ENCODE measurements at regions not wholly inside any gene's neighbourhood (a gene's known extent, or its start where the extent isn't known, plus 50 kb on each side); places are given as distances from the start of the nearest gene placed in this dataset.

DNA sequence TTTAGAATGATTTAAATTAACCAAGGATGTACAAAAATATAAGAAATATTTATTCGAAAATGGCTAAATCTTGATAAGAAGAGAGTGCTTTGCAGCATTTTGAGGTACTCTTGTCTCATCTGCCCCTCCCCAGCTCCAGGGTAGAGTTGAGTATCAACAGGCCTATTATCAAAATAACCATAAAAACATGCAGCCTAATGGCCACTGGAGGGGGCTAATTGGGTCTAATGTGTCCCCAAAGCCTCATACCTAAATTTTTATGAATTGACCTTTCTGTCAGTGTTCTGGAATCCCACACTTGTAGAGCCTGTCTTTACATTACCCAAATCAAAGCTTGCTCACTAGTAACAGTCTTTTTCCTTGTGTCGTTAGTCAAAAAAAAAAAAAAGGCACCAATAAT is 544.9 kb upstream of the CPXCR1 start:
- TF ChIP-seq CTCF (IDR thresholded peaks at IDR 0.05) (no peak), EZH2 (IDR thresholded peaks at IDR 0.05; ENCODE audit: borderline replicate concordance, insufficient read depth, low read depth, low read length, poor library complexity, severe bottlenecking) (no peak)
- Mint-ChIP-seq H3K27ac (no peak overlapping the region), H3K4me3 (no peak overlapping the region), H3K9me3 (ENCODE audit: insufficient read depth) (peaks cover 4% of the 10 kb centered on the region), H3K27me3 (no peaks in the 10 kb centered on the region), H3K4me1 (no peaks in the 10 kb centered on the region)
- whole genome bisulfite sequencing (ENCODE audit: insufficient coverage) = no CpG with 5 or more reads among the region's 2 CpGs
- CTCF ChIA-PET = no interaction called here
- Histone ChIP-seq H3K27me3 (replicated peaks in 1 of 4; ENCODE audit: control extremely low read depth in 1 of 4, control insufficient read depth in 3 of 4, insufficient read depth in 4 of 4, low read length in 3 of 4) (no peaks in the 10 kb centered on the region), H2AFZ (ENCODE audit: insufficient read depth, low read depth, low read length, poor library complexity, severe bottlenecking) (no peak overlapping the region), H3K9ac (ENCODE audit: low read length) (no peak overlapping the region), H3K9me3 (ENCODE audit: control extremely low read depth in 1 of 3, control insufficient read depth in 2 of 3, insufficient read depth in 1 of 3, low read length in 2 of 3) (no peaks in the 10 kb centered on the region), H4K20me1 (ENCODE audit: control insufficient read depth, insufficient read depth, low read length, poor library complexity, severe bottlenecking) (no peaks in the 10 kb centered on the region), H3K4me1 (ENCODE audit: control insufficient read depth in 2 of 2, insufficient read depth in 2 of 2, low read length in 2 of 2) (no peaks in the 10 kb centered on the region), H3K36me3 (replicated peaks in 1 of 2; ENCODE audit: control extremely low read depth in 1 of 2, control insufficient read depth in 1 of 2, extremely low read depth in 1 of 2, insufficient read depth in 2 of 2, low read length in 1 of 2) (no peaks in the 10 kb centered on the region), H3K4me2 (replicated peaks; ENCODE audit: low read depth, low read length, poor library complexity, severe bottlenecking) (no peak overlapping the region), H3K79me2 (ENCODE audit: control insufficient read depth, insufficient read depth, low read length) (no peaks in the 10 kb centered on the region), H3K4me3 (ENCODE audit: control extremely low read depth in 1 of 5, extremely low read depth in 1 of 5, insufficient read depth in 1 of 5, low read depth in 2 of 5, low read length in 4 of 5) (no peak overlapping the region), H3K27ac (ENCODE audit: low read length in 2 of 2) (no peak overlapping the region)
- DNase-seq (no peak), ATAC-seq (ENCODE audit: low read depth) (no peak)
- intact Hi-C loops (cut with micrococcal nuclease) = no loop called here
- POLR2A ChIA-PET = no interaction called here

- no peak overlapping the region for H3K9ac ChIP-seq (ENCODE audit: low read length)
- H4K20me1 ChIP-seq (ENCODE audit: control insufficient read depth, insufficient read depth, low read length, poor library complexity, severe bottlenecking) = no peaks in the 10 kb centered on the region
- no peaks in the 10 kb centered on the region for H3K36me3 ChIP-seq (replicated peaks in 1 of 2; ENCODE audit: control extremely low read depth in 1 of 2, control insufficient read depth in 1 of 2, extremely low read depth in 1 of 2, insufficient read depth in 2 of 2, low read length in 1 of 2)
- H3K27ac Mint-ChIP-seq = no peak overlapping the region
- no peak for ATAC-seq (ENCODE audit: low read depth)
- H3K4me2 ChIP-seq (replicated peaks; ENCODE audit: low read depth, low read length, poor library complexity, severe bottlenecking) = no peak overlapping the region
- H3K27me3 ChIP-seq (replicated peaks in 1 of 4; ENCODE audit: control extremely low read depth in 1 of 4, control insufficient read depth in 3 of 4, insufficient read depth in 4 of 4, low read length in 3 of 4) = no peaks in the 10 kb centered on the region
- no peaks in the 10 kb centered on the region for H3K27me3 Mint-ChIP-seq
- intact Hi-C loops (cut with micrococcal nuclease) = no loop called here
- H3K27ac ChIP-seq (ENCODE audit: low read length in 2 of 2) = no peak overlapping the region
- no peak overlapping the region for H2AFZ ChIP-seq (ENCODE audit: insufficient read depth, low read depth, low read length, poor library complexity, severe bottlenecking)
- DNase-seq = no peak
- H3K4me3 Mint-ChIP-seq = no peak overlapping the region
- H3K4me1 ChIP-seq (ENCODE audit: control insufficient read depth in 2 of 2, insufficient read depth in 2 of 2, low read length in 2 of 2) = no peaks in the 10 kb centered on the region
- WGBS (ENCODE audit: insufficient coverage) = no CpG with 5 or more reads among the region's 1 CpG
- no peak overlapping the region for H3K4me3 ChIP-seq (ENCODE audit: control extremely low read depth in 1 of 5, extremely low read depth in 1 of 5, insufficient read depth in 1 of 5, low read depth in 2 of 5, low read length in 4 of 5)
- H3K79me2 ChIP-seq (ENCODE audit: control insufficient read depth, insufficient read depth, low read length) = no peaks in the 10 kb centered on the region
- ChIA-PET CTCF (no interaction called here), POLR2A (no interaction called here)
- no peaks in the 10 kb centered on the region for H3K4me1 Mint-ChIP-seq
- no peak for TF ChIP-seq CTCF (IDR thresholded peaks at IDR 0.05)
- TF ChIP-seq EZH2 (IDR thresholded peaks at IDR 0.05; ENCODE audit: borderline replicate concordance, insufficient read depth, low read depth, low read length, poor library complexity, severe bottlenecking) = no peak
- H3K9me3 Mint-ChIP-seq (ENCODE audit: insufficient read depth) = peaks cover 2% of the 10 kb centered on the region
- no peaks in the 10 kb centered on the region for H3K9me3 ChIP-seq (ENCODE audit: control extremely low read depth in 1 of 3, control insufficient read depth in 2 of 3, insufficient read depth in 1 of 3, low read length in 2 of 3)
These were observed 503.0 kb upstream of the CPXCR1 start for GRCh38 chrX:88244066-88244465.
